ENCODE measurements at regions not wholly inside any gene's neighbourhood (a gene's known extent, or its start where the extent isn't known, plus 50 kb on each side); places are given as distances from the start of the nearest gene placed in this dataset.

- no peak for TF ChIP-seq CTCF (IDR thresholded peaks at IDR 0.05; ENCODE audit: low read length)
- TF ChIP-seq EZH2 (IDR thresholded peaks at IDR 0.05; ENCODE audit: borderline replicate concordance, low read length): no peak
Measured at GRCh38 chr9:107750741-107751566, 261.4 kb upstream of the KLF4 start.

All from OCI-LY1 (cell line).